HEK293 (cell line): ENCODE measurements at regions not wholly inside any gene's neighbourhood (a gene's known extent, or its start where the extent isn't known, plus 50 kb on each side); places are given as distances from the start of the nearest gene placed in this dataset.

ENCODE experiments used
- CTCF ChIA-PET: fragments of 350-600 bp; formaldehyde crosslinking; extraction: SDS; loops from one replicate; lab custom pipeline; 2021; ENCODE audit warnings: antibody characterized with exemption; lab: Yijun Ruan, JAX
- POLR2A ChIA-PET: fragments of 300-600 bp; formaldehyde crosslinking; extraction: SDS; loops from one replicate; lab custom pipeline; 2020; ENCODE audit warnings: antibody characterized with exemption, inconsistent platforms; lab: Yijun Ruan, JAX
- H3K27ac ChIP-seq: fragments of 200-500 bp; sonication (Bioruptor generic); 2 replicates; pipeline ENCODE4 v1.5.1; 2014; ENCODE audit warnings: low read depth, low read length, control low read depth, inconsistent platforms; ENCODE audit errors: extremely low read depth
- H3K36me3 ChIP-seq, 2 experiments: fragments of 200-500 bp in 1 of 2; sonication (Bioruptor generic) in 1 of 2; 1 replicate in 1 of 2; 2 replicates in 1 of 2; pipeline ENCODE4 v1.5.1; 2014 to 2017; ENCODE audit warnings: inconsistent platforms in 2 of 2, low read length in 2 of 2; ENCODE audit not compliant: control insufficient read depth in 2 of 2, insufficient read depth in 1 of 2
- H3K4me1 ChIP-seq: fragments of 200-500 bp; sonication (Bioruptor generic); 2 replicates; pipeline ENCODE4 v1.5.1; 2014; ENCODE audit warnings: mild to moderate bottlenecking, low read length, inconsistent platforms; ENCODE audit not compliant: control insufficient read depth, insufficient read depth
- H3K4me3 ChIP-seq: 2 replicates; pipeline ENCODE4 v1.5.1; 2011; ENCODE audit warnings: low read depth, mild to moderate bottlenecking, control low read depth, low read length, moderate library complexity
- H3K9me3 ChIP-seq: fragments of 200-500 bp; sonication (Bioruptor generic); 2 replicates; pipeline ENCODE4 v1.5.1; 2014; ENCODE audit warnings: low read depth, low read length, inconsistent platforms; ENCODE audit not compliant: control insufficient read depth, insufficient read depth
- GLIS2 ChIP-seq: fragments of 450-650 bp; formaldehyde crosslinking; IDR thresholded peaks from 2 replicates; pipeline ENCODE4 v1.5.1; 2016; ENCODE audit warnings: missing biosample characterization, missing genetic modification characterization
- KLF8 ChIP-seq: fragments of 450-650 bp; formaldehyde crosslinking; IDR thresholded peaks from 2 replicates; pipeline ENCODE4 v1.5.1; 2016; ENCODE audit warnings: missing biosample characterization, missing genetic modification characterization
- SP2 ChIP-seq: fragments of 450-650 bp; formaldehyde crosslinking; IDR thresholded peaks from 2 replicates; pipeline ENCODE4 v1.5.1; 2016; ENCODE audit warnings: missing biosample characterization, missing genetic modification characterization
- SP7 ChIP-seq: fragments of 450-650 bp; formaldehyde crosslinking; IDR thresholded peaks from 2 replicates; pipeline ENCODE4 v1.5.1; 2016; ENCODE audit warnings: missing biosample characterization, missing genetic modification characterization
- YY2 ChIP-seq: fragments of 450-650 bp; formaldehyde crosslinking; IDR thresholded peaks from 2 replicates; pipeline ENCODE4 v1.5.1; 2016; ENCODE audit warnings: missing biosample characterization, missing genetic modification characterization
- ZBTB17 ChIP-seq: fragments of 450-650 bp; formaldehyde crosslinking; IDR thresholded peaks from 2 replicates; pipeline ENCODE4 v1.5.1; 2016; ENCODE audit warnings: missing biosample characterization, missing genetic modification characterization
- ZFHX2 ChIP-seq: fragments of 450-650 bp; formaldehyde crosslinking; conservative IDR thresholded peaks from 2 replicates; pipeline ENCODE4 v1.5.1; 2016; ENCODE audit warnings: missing biosample characterization, missing genetic modification characterization
- ZNF19 ChIP-seq: fragments of 450-650 bp; formaldehyde crosslinking; IDR thresholded peaks from 2 replicates; pipeline ENCODE4; 2016; ENCODE audit warnings: missing biosample characterization, missing genetic modification characterization, low read depth
- ZNF214 ChIP-seq: fragments of 450-650 bp; formaldehyde crosslinking; IDR thresholded peaks from 2 replicates; pipeline ENCODE4 v1.5.1; 2017; ENCODE audit warnings: missing biosample characterization, mild to moderate bottlenecking, missing genetic modification characterization, borderline replicate concordance
- ZNF26 ChIP-seq: fragments of 450-650 bp; formaldehyde crosslinking; IDR thresholded peaks from 2 replicates; pipeline ENCODE4 v1.5.1; 2016; ENCODE audit warnings: missing biosample characterization, missing genetic modification characterization
- ZNF292 ChIP-seq: fragments of 450-650 bp; formaldehyde crosslinking; IDR thresholded peaks from 2 replicates; pipeline ENCODE4 v1.5.1; 2016; ENCODE audit warnings: low read depth, missing biosample characterization, missing genetic modification characterization, borderline replicate concordance
- ZNF311 ChIP-seq: fragments of 450-650 bp; formaldehyde crosslinking; IDR thresholded peaks from 2 replicates; pipeline ENCODE4 v1.5.1; 2017; ENCODE audit warnings: missing biosample characterization, missing genetic modification characterization, borderline replicate concordance
- ZNF324 ChIP-seq: fragments of 450-650 bp; formaldehyde crosslinking; IDR thresholded peaks from 2 replicates; pipeline ENCODE4 v1.5.1; 2016; ENCODE audit warnings: missing biosample characterization, missing genetic modification characterization
- ZNF37A ChIP-seq: fragments of 450-650 bp; IDR thresholded peaks from 2 replicates; pipeline ENCODE4 v1.5.1; 2018; ENCODE audit warnings: missing biosample characterization, missing genetic modification characterization
- ZNF391 ChIP-seq: fragments of 450-650 bp; formaldehyde crosslinking; IDR thresholded peaks from 2 replicates; pipeline ENCODE4 v1.5.1; 2016; ENCODE audit warnings: low read depth, missing biosample characterization, missing genetic modification characterization, borderline replicate concordance
- ZNF510 ChIP-seq: fragments of 450-650 bp; formaldehyde crosslinking; IDR thresholded peaks from 2 replicates; pipeline ENCODE4 v1.5.1; 2018; ENCODE audit warnings: mild to moderate bottlenecking, missing genetic modification characterization, missing biosample characterization; ENCODE audit not compliant: insufficient replicate concordance
- ZNF529 ChIP-seq: fragments of 450-650 bp; formaldehyde crosslinking; IDR thresholded peaks from 2 replicates; pipeline ENCODE4 v1.5.1; 2017; ENCODE audit warnings: missing genetic modification characterization, missing biosample characterization; ENCODE audit not compliant: insufficient replicate concordance
- ZNF530 ChIP-seq: fragments of 450-650 bp; formaldehyde crosslinking; IDR thresholded peaks from 2 replicates; pipeline ENCODE4 v1.5.1; 2016; ENCODE audit warnings: low read depth, missing biosample characterization, missing genetic modification characterization
- ZNF544 ChIP-seq: fragments of 450-650 bp; formaldehyde crosslinking; IDR thresholded peaks from 2 replicates; pipeline ENCODE4 v1.5.0; 2017; ENCODE audit warnings: missing biosample characterization, missing genetic modification characterization
- ZNF549 ChIP-seq: fragments of 450-650 bp; IDR thresholded peaks from 2 replicates; pipeline ENCODE4 v1.5.1; 2018; ENCODE audit warnings: missing biosample characterization, missing genetic modification characterization, mild to moderate bottlenecking, inconsistent platforms, moderate library complexity
- ZNF555 ChIP-seq: fragments of 450-650 bp; formaldehyde crosslinking; conservative IDR thresholded peaks from 2 replicates; pipeline ENCODE4 v1.5.1; 2017; ENCODE audit warnings: missing biosample characterization, mild to moderate bottlenecking, missing genetic modification characterization, inconsistent platforms
- ZNF571 ChIP-seq: fragments of 450-650 bp; formaldehyde crosslinking; IDR thresholded peaks from 2 replicates; pipeline ENCODE4 v1.5.0; 2017; ENCODE audit warnings: missing biosample characterization, missing genetic modification characterization
- ZNF600 ChIP-seq: fragments of 450-650 bp; formaldehyde crosslinking; IDR thresholded peaks from 2 replicates; pipeline ENCODE4 v1.5.1; 2016; ENCODE audit warnings: missing biosample characterization, missing genetic modification characterization
- ZNF677 ChIP-seq: fragments of 450-650 bp; IDR thresholded peaks from 2 replicates; pipeline ENCODE4 v1.5.0; 2018; ENCODE audit warnings: missing biosample characterization, mild to moderate bottlenecking, missing genetic modification characterization, moderate library complexity
- TF ChIP-seq, protein P1 (sequence below): fragments of 450-650 bp; formaldehyde crosslinking; IDR thresholded peaks from 2 replicates; pipeline ENCODE4 v1.5.1; 2016; ENCODE audit warnings: missing biosample characterization, missing genetic modification characterization
- TF ChIP-seq, protein P2 (sequence below): fragments of 450-650 bp; formaldehyde crosslinking; IDR thresholded peaks from 2 replicates; pipeline ENCODE4 v1.5.1; 2016; ENCODE audit warnings: missing biosample characterization, missing genetic modification characterization

DNA sequence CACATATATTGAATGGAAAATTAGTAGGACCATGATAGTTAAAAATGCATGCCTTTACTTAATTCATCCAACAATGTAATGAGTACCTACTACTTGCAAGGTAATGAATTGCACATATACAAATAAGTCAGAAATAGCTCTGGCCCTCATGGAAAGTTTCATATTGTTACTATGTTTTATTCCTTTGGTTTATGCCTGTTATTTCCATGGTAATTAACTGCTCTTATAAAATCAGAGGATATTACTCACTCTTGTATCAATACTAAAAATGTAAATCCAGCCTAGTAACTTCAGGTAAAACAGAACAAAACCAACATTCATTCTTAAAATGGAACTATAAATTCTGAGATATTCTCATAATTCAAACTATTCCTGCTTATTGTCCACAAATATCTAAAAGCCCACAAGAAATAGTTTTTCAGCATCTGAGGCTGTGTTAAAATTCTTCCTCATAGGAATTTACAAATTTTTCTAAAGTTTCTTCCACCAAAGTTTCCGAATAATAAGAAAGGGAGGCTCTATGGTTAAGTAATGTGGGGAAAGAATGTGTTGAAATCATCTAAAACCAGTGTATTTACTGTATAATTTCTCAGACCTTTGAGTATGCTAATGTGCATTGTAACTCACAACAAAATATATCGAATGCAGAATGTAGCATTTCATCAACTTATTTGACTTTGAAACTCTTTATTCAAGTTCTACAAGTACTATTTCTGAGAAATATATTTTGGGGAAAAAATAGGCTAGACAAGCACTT is 444.2 kb downstream of the PDGFC start:
- H3K4me1 ChIP-seq = no peaks in the 10 kb centered on the region
- ChIA-PET CTCF (no interaction called here), POLR2A (no interaction called here)
- no peaks in the 10 kb centered on the region for H3K36me3 ChIP-seq
- TF ChIP-seq, protein P1, sequence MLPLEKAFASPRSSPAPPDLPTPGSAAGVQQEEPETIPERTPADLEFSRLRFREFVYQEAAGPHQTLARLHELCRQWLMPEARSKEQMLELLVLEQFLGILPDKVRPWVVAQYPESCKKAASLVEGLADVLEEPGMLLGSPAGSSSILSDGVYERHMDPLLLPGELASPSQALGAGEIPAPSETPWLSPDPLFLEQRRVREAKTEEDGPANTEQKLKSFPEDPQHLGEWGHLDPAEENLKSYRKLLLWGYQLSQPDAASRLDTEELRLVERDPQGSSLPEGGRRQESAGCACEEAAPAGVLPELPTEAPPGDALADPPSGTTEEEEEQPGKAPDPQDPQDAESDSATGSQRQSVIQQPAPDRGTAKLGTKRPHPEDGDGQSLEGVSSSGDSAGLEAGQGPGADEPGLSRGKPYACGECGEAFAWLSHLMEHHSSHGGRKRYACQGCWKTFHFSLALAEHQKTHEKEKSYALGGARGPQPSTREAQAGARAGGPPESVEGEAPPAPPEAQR (tag by site-specific recombination) = no peak
- no peak for TF ChIP-seq ZNF292 (tag by site-specific recombination)
- no peak for TF ChIP-seq ZNF677 (tag by site-specific recombination)
- TF ChIP-seq ZNF529 = no peak
- TF ChIP-seq ZNF37A (tag by site-specific recombination) = no peak
- no peak for TF ChIP-seq ZNF510
- no peak for TF ChIP-seq ZNF26 (tag by site-specific recombination)
- TF ChIP-seq ZNF530 (tag by site-specific recombination) = no peak
- TF ChIP-seq ZNF555 (tag by site-specific recombination) = no peak
- no peak for TF ChIP-seq ZFHX2 (tag by site-specific recombination)
- TF ChIP-seq ZNF311 (tag by site-specific recombination) = no peak
- no peak for TF ChIP-seq ZBTB17 (tag by site-specific recombination)
- no peak for TF ChIP-seq ZNF600 (tag by site-specific recombination)
- TF ChIP-seq, protein P2, sequence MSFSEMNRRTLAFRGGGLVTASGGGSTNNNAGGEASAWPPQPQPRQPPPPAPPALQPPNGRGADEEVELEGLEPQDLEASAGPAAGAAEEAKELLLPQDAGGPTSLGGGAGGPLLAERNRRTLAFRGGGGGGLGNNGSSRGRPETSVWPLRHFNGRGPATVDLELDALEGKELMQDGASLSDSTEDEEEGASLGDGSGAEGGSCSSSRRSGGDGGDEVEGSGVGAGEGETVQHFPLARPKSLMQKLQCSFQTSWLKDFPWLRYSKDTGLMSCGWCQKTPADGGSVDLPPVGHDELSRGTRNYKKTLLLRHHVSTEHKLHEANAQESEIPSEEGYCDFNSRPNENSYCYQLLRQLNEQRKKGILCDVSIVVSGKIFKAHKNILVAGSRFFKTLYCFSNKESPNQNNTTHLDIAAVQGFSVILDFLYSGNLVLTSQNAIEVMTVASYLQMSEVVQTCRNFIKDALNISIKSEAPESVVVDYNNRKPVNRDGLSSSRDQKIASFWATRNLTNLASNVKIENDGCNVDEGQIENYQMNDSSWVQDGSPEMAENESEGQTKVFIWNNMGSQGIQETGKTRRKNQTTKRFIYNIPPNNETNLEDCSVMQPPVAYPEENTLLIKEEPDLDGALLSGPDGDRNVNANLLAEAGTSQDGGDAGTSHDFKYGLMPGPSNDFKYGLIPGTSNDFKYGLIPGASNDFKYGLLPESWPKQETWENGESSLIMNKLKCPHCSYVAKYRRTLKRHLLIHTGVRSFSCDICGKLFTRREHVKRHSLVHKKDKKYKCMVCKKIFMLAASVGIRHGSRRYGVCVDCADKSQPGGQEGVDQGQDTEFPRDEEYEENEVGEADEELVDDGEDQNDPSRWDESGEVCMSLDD (tag by site-specific recombination) = no peak
- no peak for TF ChIP-seq ZNF544 (tag by site-specific recombination)
- no peak for TF ChIP-seq KLF8
- no peak for TF ChIP-seq ZNF549 (tag by site-specific recombination)
- no peak for TF ChIP-seq YY2
- H3K9me3 ChIP-seq = no peaks in the 10 kb centered on the region
- H3K4me3 ChIP-seq = no peak overlapping the region
- no peak overlapping the region for H3K27ac ChIP-seq

- POLR2A ChIA-PET = no interaction called here
These were observed 447.6 kb downstream of the PDGFC start for GRCh38 chr4:156523991-156524390.

More at GRCh38 chr4:156523991-156524390, 447.6 kb downstream of the PDGFC start:
- Histone ChIP-seq H3K4me3 (no peak overlapping the region), H3K4me1 (no peaks in the 10 kb centered on the region), H3K9me3 (no peaks in the 10 kb centered on the region), H3K27ac (no peak overlapping the region), H3K36me3 (no peaks in the 10 kb centered on the region)
- no peak for TF ChIP-seq ZNF571
- TF ChIP-seq ZNF214 = no peak
- no peak for TF ChIP-seq SP2
- no peak for TF ChIP-seq ZNF600 (tag by site-specific recombination)
- TF ChIP-seq SP7 (tag by site-specific recombination) = no peak
- no peak for TF ChIP-seq ZNF324
- TF ChIP-seq GLIS2 (tag by site-specific recombination) = no peak
- no peak for TF ChIP-seq ZNF391 (tag by site-specific recombination)
- TF ChIP-seq ZNF19 (tag by site-specific recombination) = no peak
- CTCF ChIA-PET = no interaction called here
